Keratinocyte (primary cell): ENCODE measurements at regions not wholly inside any gene's neighbourhood (a gene's known extent, or its start where the extent isn't known, plus 50 kb on each side); places are given as distances from the start of the nearest gene placed in this dataset.

Experiments used
- DNase-seq: peaks from one replicate; pipeline ENCODE4 v3.0.0-alpha.2; 2011; ENCODE audit warnings: low read depth, missing footprints, low spot score
- FAIRE-seq: peaks from 2 replicates; lab custom pipeline; 2011; peaks lifted over from hg19 to GRCh38; lab: Jason Lieb, UNC
- H2AFZ ChIP-seq: 2 replicates; pipeline ENCODE4 v1.6.0; 2012; ENCODE audit warnings: low read length, control low read depth, inconsistent platforms; ENCODE audit not compliant: control insufficient read depth
- H3K27ac ChIP-seq: 2 replicates; pipeline ENCODE4 v1.5.1; 2011; ENCODE audit warnings: low read length; ENCODE audit not compliant: control insufficient read depth, insufficient read depth
- H3K27me3 ChIP-seq: 3 replicates; pipeline ENCODE4 v1.6.0; 2011; ENCODE audit warnings: low read length; ENCODE audit not compliant: control insufficient read depth, insufficient read depth; ENCODE audit errors: extremely low read depth
- H3K36me3 ChIP-seq, 2 experiments: 2 replicates in 1 of 2; 3 replicates in 1 of 2; pipeline ENCODE4 v1.5.1; 2011; ENCODE audit warnings: low read length in 2 of 2, mild to moderate bottlenecking in 1 of 2; ENCODE audit not compliant: control insufficient read depth in 2 of 2, insufficient read depth in 2 of 2; ENCODE audit errors: extremely low read depth in 1 of 2
- H3K4me1 ChIP-seq: 3 replicates; pipeline ENCODE4 v1.5.1; 2011; ENCODE audit warnings: low read length; ENCODE audit not compliant: control insufficient read depth, insufficient read depth; ENCODE audit errors: extremely low read depth
- H3K4me2 ChIP-seq: 3 replicates; pipeline ENCODE4 v1.6.0; 2011; ENCODE audit warnings: low read depth, low read length; ENCODE audit not compliant: control insufficient read depth, insufficient read depth; ENCODE audit errors: extremely low read depth
- H3K4me3 ChIP-seq, 3 experiments: fragments of 200-600 bp in 1 of 3; sonication (generic) in 1 of 3; 2 replicates in 2 of 3; 3 replicates in 1 of 3; pipeline ENCODE4 v1.5.1; 2011 to 2016; ENCODE audit warnings: low read length in 3 of 3, mild to moderate bottlenecking in 3 of 3, control low read depth in 2 of 3, inconsistent platforms in 1 of 3, low read depth in 1 of 3, mixed read lengths in 1 of 3, mixed run types in 1 of 3, moderate library complexity in 1 of 3; ENCODE audit not compliant: control insufficient read depth in 2 of 3, insufficient read depth in 2 of 3; ENCODE audit errors: extremely low read depth in 1 of 3
- H3K79me2 ChIP-seq: 2 replicates; pipeline ENCODE4 v1.6.0; 2012; ENCODE audit warnings: low read length; ENCODE audit not compliant: control insufficient read depth, insufficient read depth
- H3K9ac ChIP-seq: 3 replicates; pipeline ENCODE4 v1.6.0; 2011; ENCODE audit warnings: low read length; ENCODE audit not compliant: control insufficient read depth, insufficient read depth; ENCODE audit errors: extremely low read depth
- H3K9me1 ChIP-seq: 3 replicates; pipeline ENCODE4 v1.6.0; 2011; ENCODE audit warnings: low read length; ENCODE audit not compliant: control insufficient read depth, insufficient read depth; ENCODE audit errors: extremely low read depth
- H3K9me3 ChIP-seq: 2 replicates; pipeline ENCODE4 v1.5.1; 2012; ENCODE audit warnings: low read depth, low read length; ENCODE audit not compliant: control insufficient read depth
- H4K20me1 ChIP-seq: 3 replicates; pipeline ENCODE4 v1.6.0; 2011; ENCODE audit warnings: low read length; ENCODE audit not compliant: control insufficient read depth, insufficient read depth; ENCODE audit errors: extremely low read depth
- EZH2 ChIP-seq: IDR thresholded peaks from one replicate; pipeline ENCODE4 v1.6.1; 2012; ENCODE audit warnings: inconsistent platforms, mild to moderate bottlenecking, low read length, moderate library complexity
- dilution Hi-C: fragments of 300-500 bp; cut with MboI; formaldehyde crosslinking; loops from one replicate; pipeline ENCODE4 v1.7.0; 2020; ENCODE audit warnings: low sequenced_read_pairs; ENCODE audit not compliant: extremely low pct_ligation_motif_present
- TF ChIP-seq, protein P1 (sequence below), 3 experiments: IDR thresholded peaks in 1 of 3; conservative IDR thresholded peaks in 1 of 3; optimal IDR thresholded peaks in 1 of 3; 2 replicates in 2 of 3; 3 replicates in 1 of 3; pipeline versions ENCODE3 to v1.5.1; 2011; ENCODE audit warnings: low read length in 3 of 3, mild to moderate bottlenecking in 3 of 3, moderate library complexity in 2 of 3, control low read depth in 1 of 3, inconsistent platforms in 1 of 3; ENCODE audit not compliant: insufficient read depth in 2 of 3; ENCODE audit errors: extremely low read depth in 1 of 3

DNA sequence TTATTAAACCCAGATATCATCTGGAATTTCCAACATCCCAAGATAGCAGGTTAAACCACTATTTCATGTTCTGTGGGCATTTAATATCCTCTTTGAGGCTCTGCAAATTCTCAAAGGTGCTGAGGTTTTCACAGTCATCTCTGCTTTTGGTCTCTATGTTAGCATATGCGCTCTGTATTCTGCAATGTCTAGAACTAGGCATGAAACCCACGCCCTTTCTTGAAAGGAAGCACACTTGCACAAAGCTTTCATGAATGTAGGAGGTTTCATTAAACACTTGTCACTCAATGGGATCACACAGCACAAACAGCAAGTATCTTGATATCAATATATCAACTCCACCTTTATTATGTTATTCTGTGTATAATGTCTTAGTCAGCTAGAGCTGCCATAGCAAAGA is 172.0 kb upstream of the USP24 start:
- FAIRE-seq (no peak), DNase-seq (no peak)
- no peak overlapping the region for H3K27ac ChIP-seq
- no peaks in the 10 kb centered on the region for H3K9me3 ChIP-seq
- no peak overlapping the region for H3K9ac ChIP-seq
- no peaks in the 10 kb centered on the region for H3K9me1 ChIP-seq
- no peaks in the 10 kb centered on the region for H3K27me3 ChIP-seq
- dilution Hi-C loops = no loop called here
- no peaks in the 10 kb centered on the region for H4K20me1 ChIP-seq
- no peaks in the 10 kb centered on the region for H3K4me1 ChIP-seq
- H3K79me2 ChIP-seq = no peaks in the 10 kb centered on the region
- TF ChIP-seq, protein P1, sequence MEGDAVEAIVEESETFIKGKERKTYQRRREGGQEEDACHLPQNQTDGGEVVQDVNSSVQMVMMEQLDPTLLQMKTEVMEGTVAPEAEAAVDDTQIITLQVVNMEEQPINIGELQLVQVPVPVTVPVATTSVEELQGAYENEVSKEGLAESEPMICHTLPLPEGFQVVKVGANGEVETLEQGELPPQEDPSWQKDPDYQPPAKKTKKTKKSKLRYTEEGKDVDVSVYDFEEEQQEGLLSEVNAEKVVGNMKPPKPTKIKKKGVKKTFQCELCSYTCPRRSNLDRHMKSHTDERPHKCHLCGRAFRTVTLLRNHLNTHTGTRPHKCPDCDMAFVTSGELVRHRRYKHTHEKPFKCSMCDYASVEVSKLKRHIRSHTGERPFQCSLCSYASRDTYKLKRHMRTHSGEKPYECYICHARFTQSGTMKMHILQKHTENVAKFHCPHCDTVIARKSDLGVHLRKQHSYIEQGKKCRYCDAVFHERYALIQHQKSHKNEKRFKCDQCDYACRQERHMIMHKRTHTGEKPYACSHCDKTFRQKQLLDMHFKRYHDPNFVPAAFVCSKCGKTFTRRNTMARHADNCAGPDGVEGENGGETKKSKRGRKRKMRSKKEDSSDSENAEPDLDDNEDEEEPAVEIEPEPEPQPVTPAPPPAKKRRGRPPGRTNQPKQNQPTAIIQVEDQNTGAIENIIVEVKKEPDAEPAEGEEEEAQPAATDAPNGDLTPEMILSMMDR (optimal IDR thresholded peaks at IDR 0.05 in 1 of 3, IDR thresholded peaks at IDR 0.05 in 1 of 3, conservative IDR thresholded peaks at IDR 0.05 in 1 of 3; ENCODE audit: extremely low read depth in 1 of 3, insufficient read depth in 2 of 3, low read length in 3 of 3) = no peak
- no peak for TF ChIP-seq EZH2
- H3K4me2 ChIP-seq = no peak overlapping the region
- no peak overlapping the region for H2AFZ ChIP-seq
- H3K36me3 ChIP-seq = no peaks in the 10 kb centered on the region
- no peak overlapping the region for H3K4me3 ChIP-seq

DNA sequence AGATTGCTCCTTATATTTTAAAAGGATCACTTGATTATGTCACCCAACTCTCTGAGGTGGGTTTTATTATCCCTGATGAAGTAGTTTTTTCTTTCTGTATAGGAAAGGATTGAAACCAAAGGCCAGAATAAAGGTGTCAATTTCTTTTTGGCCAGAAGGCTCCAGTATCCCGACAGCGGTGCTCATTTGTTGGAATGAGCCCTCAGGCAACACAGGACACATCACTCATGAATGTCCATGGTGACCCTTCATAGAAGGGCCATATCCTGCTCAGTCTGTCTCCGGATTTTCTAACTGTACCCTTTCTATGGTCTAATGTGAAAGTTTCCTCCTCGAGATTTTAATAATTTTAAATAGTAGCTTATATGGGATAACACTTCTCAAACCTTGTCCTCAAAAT is 171.3 kb upstream of the USP24 start:
- H3K27me3 ChIP-seq = no peaks in the 10 kb centered on the region
- no peak for TF ChIP-seq EZH2
- TF ChIP-seq, protein P1 (optimal IDR thresholded peaks at IDR 0.05 in 1 of 3, IDR thresholded peaks at IDR 0.05 in 1 of 3, conservative IDR thresholded peaks at IDR 0.05 in 1 of 3; ENCODE audit: extremely low read depth in 1 of 3, insufficient read depth in 2 of 3, low read length in 3 of 3) = no peak
- H3K27ac ChIP-seq = no peak overlapping the region
- H3K36me3 ChIP-seq = no peaks in the 10 kb centered on the region
- no peaks in the 10 kb centered on the region for H3K79me2 ChIP-seq
- dilution Hi-C loops = no loop called here
- H3K4me1 ChIP-seq = no peaks in the 10 kb centered on the region
- no peak overlapping the region for H3K4me2 ChIP-seq
- FAIRE-seq (no peak), DNase-seq (no peak)
- H2AFZ ChIP-seq = no peak overlapping the region
- H3K9me3 ChIP-seq = no peaks in the 10 kb centered on the region
- H3K4me3 ChIP-seq = no peak overlapping the region
- H3K9me1 ChIP-seq = no peaks in the 10 kb centered on the region
- no peak overlapping the region for H3K9ac ChIP-seq
- no peaks in the 10 kb centered on the region for H4K20me1 ChIP-seq
